GM12891 (cell line): ENCODE measurements at regions not wholly inside any gene's neighbourhood (a gene's known extent, or its start where the extent isn't known, plus 50 kb on each side); places are given as distances from the start of the nearest gene placed in this dataset.

ENCODE experiments used
- POLR2A ChIP-seq: IDR thresholded peaks from 2 replicates; pipeline ENCODE4 v1.6.1; 2011; ENCODE audit warnings: low read depth, low read length, control low read depth
- POLR2AphosphoS5 ChIP-seq: IDR thresholded peaks from 2 replicates; pipeline ENCODE4 v1.6.1; 2011; ENCODE audit warnings: low read depth, low read length, control low read depth
- POU2F2 ChIP-seq: IDR thresholded peaks from 2 replicates; pipeline ENCODE4 v1.6.1; 2011; ENCODE audit warnings: low read depth, mild to moderate bottlenecking, control low read depth, low read length, moderate library complexity
- TAF1 ChIP-seq: IDR thresholded peaks from 2 replicates; pipeline ENCODE4 v1.6.1; 2011; ENCODE audit warnings: low read depth, low read length, control low read depth

DNA sequence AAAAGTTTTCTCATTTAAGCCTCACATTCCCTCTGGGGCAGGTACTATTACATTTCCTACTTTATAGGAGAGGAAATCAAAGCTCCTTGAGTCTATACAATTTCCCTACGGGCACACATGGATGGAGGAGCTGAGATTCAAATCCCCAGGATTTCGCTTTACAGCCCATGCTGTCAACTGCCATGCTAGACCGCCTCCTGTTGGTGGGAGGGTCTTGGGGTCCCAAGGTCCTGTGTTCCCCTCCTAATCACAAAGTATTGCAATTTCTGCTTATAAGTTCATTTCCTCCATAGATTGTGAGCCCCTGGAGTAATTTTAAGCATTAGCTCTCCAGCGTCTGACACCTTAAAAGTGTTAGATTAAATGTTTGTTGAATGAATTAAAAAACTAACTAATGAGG lies 95.9 kb upstream of the SMARCA2 start:
- TF ChIP-seq POLR2A (no peak), POLR2AphosphoS5 (no peak), TAF1 (no peak), POU2F2 (no peak)
